Panc1 (cell line): ENCODE measurements at regions not wholly inside any gene's neighbourhood (a gene's known extent, or its start where the extent isn't known, plus 50 kb on each side); places are given as distances from the start of the nearest gene placed in this dataset.
"Not testable (repeated sequence)": the region's sequence is repeated elsewhere in the genome, so short reads cannot be mapped to it uniquely, and the experiment has no call there.

ENCODE experiments used
- ATAC-seq: fragments of 200-7000 bp; cut with Tn5 transposase; 2 replicates; pipeline ENCODE4 v1.9.1; 2020; ENCODE audit warnings: mild to moderate bottlenecking, moderate library complexity
- BruUV-seq: library from RNA; stranded (reverse); fragments of 400-500 nt; replicated peaks from 2 replicates; lab custom pipeline; 2021; lab: Mats Ljungman, UMichigan
- CTCF ChIA-PET: fragments of 300-600 bp; sonication (Branson Sonifier 250); formaldehyde crosslinking; loops from one replicate; lab custom pipeline; 2022; ENCODE audit warnings: antibody characterized with exemption; lab: Charles Lee
- POLR2A ChIA-PET: fragments of 300-600 bp; sonication (Branson Sonifier 250); formaldehyde crosslinking; loops from one replicate; lab custom pipeline; 2022; ENCODE audit warnings: antibody characterized with exemption; lab: Charles Lee
- DNase-seq: peaks from one replicate; pipeline ENCODE4 v3.0.0-alpha.2; 2010; ENCODE audit warnings: low read depth, low spot score
- H3K27ac ChIP-seq: 2 replicates; pipeline ENCODE4 v1.5.1; 2011; ENCODE audit warnings: mild to moderate bottlenecking, low read length, inconsistent platforms
- H3K27me3 ChIP-seq: fragments of 200-500 bp; sonication (Bioruptor generic); 2 replicates; pipeline ENCODE4 v1.6.0; 2014; ENCODE audit warnings: low read length, inconsistent platforms; ENCODE audit not compliant: control insufficient read depth, insufficient read depth
- H3K36me3 ChIP-seq: fragments of 200-500 bp; sonication (Bioruptor generic); 2 replicates; pipeline ENCODE4 v1.5.1; 2014; ENCODE audit warnings: inconsistent platforms, mild to moderate bottlenecking, low read length, moderate library complexity; ENCODE audit not compliant: control insufficient read depth, insufficient read depth
- H3K4me1 ChIP-seq: 2 replicates; pipeline ENCODE4 v1.5.1; 2011; ENCODE audit warnings: inconsistent platforms, mild to moderate bottlenecking, low read length, moderate library complexity; ENCODE audit not compliant: control insufficient read depth, insufficient read depth
- H3K4me3 ChIP-seq, 2 experiments: 2 replicates each; pipeline ENCODE4 v1.5.1; 2011 to 2012; ENCODE audit warnings: low read depth in 2 of 2, low read length in 2 of 2, mild to moderate bottlenecking in 2 of 2, inconsistent platforms in 1 of 2, moderate library complexity in 1 of 2
- H3K9me3 ChIP-seq: fragments of 200-500 bp; sonication (Bioruptor generic); 2 replicates; pipeline ENCODE4 v1.5.1; 2014; ENCODE audit warnings: low read depth, mild to moderate bottlenecking, inconsistent platforms, low read length, moderate library complexity; ENCODE audit not compliant: control insufficient read depth, insufficient read depth
- POLR2AphosphoS5 ChIP-seq: IDR thresholded peaks from 2 replicates; pipeline ENCODE4 v1.6.1; 2012; ENCODE audit warnings: mild to moderate bottlenecking, low read depth, low read length, moderate library complexity
- REST ChIP-seq, 2 experiments: IDR thresholded peaks; 2 replicates each; pipeline ENCODE4 v1.6.1; 2011 to 2012; ENCODE audit warnings: low read depth in 2 of 2, control low read depth in 1 of 2, low read length in 1 of 2, mild to moderate bottlenecking in 1 of 2, moderate library complexity in 1 of 2; ENCODE audit not compliant: insufficient read depth in 1 of 2
- SIN3A ChIP-seq: IDR thresholded peaks from 2 replicates; pipeline ENCODE4 v1.6.1; 2012; ENCODE audit warnings: low read depth, mild to moderate bottlenecking, low read length, moderate library complexity, borderline replicate concordance; ENCODE audit not compliant: insufficient read depth
- TCF7L2 ChIP-seq: IDR thresholded peaks from 2 replicates; pipeline ENCODE4 v1.6.1; 2011; ENCODE audit warnings: mild to moderate bottlenecking, low read depth, low read length, inconsistent platforms
- in situ Hi-C: cut with HindIII; loops from 2 replicates; pipeline ENCODE4 v1.10.0; 2016; ENCODE audit warnings: low sequenced_read_pairs, low pct_unique_long_range_greater_than_20kb
- intact Hi-C: fragments of 100-400 bp; cut with micrococcal nuclease; formaldehyde crosslinking; loops from one replicate; pipeline ENCODE4 v1.10.0; 2022; ENCODE audit not compliant: unreplicated experiment
- TF ChIP-seq, protein P1 (sequence below): fragments of 450-650 bp; IDR thresholded peaks from 2 replicates; pipeline ENCODE4 v1.5.1; 2017; ENCODE audit warnings: mild to moderate bottlenecking

DNA sequence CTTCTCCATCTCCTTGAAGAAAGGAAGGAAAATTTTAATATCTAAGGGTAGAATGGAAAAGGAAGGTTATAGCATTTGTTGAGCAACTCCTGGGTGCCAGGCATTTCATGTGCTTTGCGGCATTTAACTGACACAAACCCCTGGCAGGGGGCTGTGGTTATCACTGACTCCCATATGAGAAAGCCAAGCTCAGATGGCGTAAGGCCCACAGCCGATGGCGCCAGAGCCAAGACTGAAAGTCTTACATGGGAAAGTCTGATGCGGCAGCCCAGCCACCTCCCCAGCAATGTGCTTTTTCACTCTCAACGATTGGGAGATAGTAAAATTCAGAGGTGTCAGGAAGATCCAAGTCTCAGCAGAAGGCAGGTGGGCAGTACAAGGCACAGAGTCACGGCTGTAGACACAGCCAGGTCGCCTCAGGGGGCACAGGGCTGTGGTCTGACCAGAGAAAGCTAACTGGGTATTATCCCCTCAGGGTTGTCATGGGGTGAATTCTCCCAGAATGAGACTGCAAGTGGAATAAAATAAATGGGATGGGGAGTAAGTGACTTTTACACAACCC is 324.2 kb upstream of the NCKAP5 start:
- CTCF ChIA-PET, result no interaction called here
- ATAC-seq, result no peak
- intact Hi-C loops, result no loop called here
- Histone ChIP-seq H3K27ac (no peak overlapping the region), H3K36me3 (no peaks in the 10 kb centered on the region), H3K27me3 (no peaks in the 10 kb centered on the region), H3K4me1 (no peaks in the 10 kb centered on the region), H3K4me3 (no peak overlapping the region), H3K9me3 (no peaks in the 10 kb centered on the region)
- POLR2A ChIA-PET, result no interaction called here
- TF ChIP-seq, protein P1, sequence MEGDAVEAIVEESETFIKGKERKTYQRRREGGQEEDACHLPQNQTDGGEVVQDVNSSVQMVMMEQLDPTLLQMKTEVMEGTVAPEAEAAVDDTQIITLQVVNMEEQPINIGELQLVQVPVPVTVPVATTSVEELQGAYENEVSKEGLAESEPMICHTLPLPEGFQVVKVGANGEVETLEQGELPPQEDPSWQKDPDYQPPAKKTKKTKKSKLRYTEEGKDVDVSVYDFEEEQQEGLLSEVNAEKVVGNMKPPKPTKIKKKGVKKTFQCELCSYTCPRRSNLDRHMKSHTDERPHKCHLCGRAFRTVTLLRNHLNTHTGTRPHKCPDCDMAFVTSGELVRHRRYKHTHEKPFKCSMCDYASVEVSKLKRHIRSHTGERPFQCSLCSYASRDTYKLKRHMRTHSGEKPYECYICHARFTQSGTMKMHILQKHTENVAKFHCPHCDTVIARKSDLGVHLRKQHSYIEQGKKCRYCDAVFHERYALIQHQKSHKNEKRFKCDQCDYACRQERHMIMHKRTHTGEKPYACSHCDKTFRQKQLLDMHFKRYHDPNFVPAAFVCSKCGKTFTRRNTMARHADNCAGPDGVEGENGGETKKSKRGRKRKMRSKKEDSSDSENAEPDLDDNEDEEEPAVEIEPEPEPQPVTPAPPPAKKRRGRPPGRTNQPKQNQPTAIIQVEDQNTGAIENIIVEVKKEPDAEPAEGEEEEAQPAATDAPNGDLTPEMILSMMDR, result no peak
- no peak for TF ChIP-seq POLR2AphosphoS5
- no peak for TF ChIP-seq REST (IDR thresholded peaks at IDR 0.05; ENCODE audit: insufficient read depth in 1 of 2, low read depth in 2 of 2, low read length in 1 of 2)
- TF ChIP-seq SIN3A, result no peak
- DNase-seq, result no peak
- in situ Hi-C loops, result no loop called here
- BruUV-seq, result no TSS peak

- ChIA-PET CTCF (no interaction called here), POLR2A (no interaction called here)
- ATAC-seq (no peak), DNase-seq (no peak)
- intact Hi-C loops (no loop called here), in situ Hi-C loops (no loop called here)
- Histone ChIP-seq H3K36me3 (no peaks in the 10 kb centered on the region), H3K27ac (no peak overlapping the region), H3K27me3 (no peaks in the 10 kb centered on the region), H3K4me3 (no peak overlapping the region), H3K4me1 (no peaks in the 10 kb centered on the region), H3K9me3 (no peaks in the 10 kb centered on the region)
- BruUV-seq, result no TSS peak
- no peak for TF ChIP-seq TCF7L2
- TF ChIP-seq POLR2AphosphoS5, result no peak
- no peak for TF ChIP-seq REST (IDR thresholded peaks at IDR 0.05; ENCODE audit: insufficient read depth in 1 of 2, low read depth in 2 of 2, low read length in 1 of 2)
- no peak for TF ChIP-seq SIN3A
- TF ChIP-seq, protein P1, result no peak
Measured at GRCh38 chr2:133894429-133894828, 326.2 kb upstream of the NCKAP5 start.

DNA sequence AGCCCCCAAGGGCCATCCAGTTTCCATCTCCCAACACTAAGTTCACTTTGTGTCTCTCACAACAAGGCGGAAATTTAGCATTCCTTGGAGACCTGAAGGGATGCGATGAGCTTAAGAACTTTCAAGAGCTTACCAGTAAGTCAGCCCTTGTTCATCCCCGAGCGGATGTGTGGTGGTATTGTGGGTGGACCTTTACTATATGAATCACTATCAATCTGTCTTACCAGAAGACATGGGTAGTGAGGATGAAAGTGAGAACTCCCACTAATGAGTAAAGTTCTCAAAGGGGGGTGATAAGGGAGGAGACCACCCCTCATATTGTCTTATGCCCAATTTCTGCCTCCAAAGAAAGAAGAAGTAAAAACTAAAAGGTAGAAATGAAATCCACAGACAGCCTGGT is 329.6 kb upstream of the NCKAP5 start:
- H3K4me1 ChIP-seq, POLR2A ChIA-PET, H3K4me3 ChIP-seq, CTCF ChIA-PET, H3K9me3 ChIP-seq, H3K36me3 ChIP-seq, ATAC-seq, H3K27me3 ChIP-seq, BruUV-seq, DNase-seq, H3K27ac ChIP-seq, intact Hi-C loops, in situ Hi-C loops: not testable (repeated sequence)
